Hepatocyte (in vitro differentiated cells): ENCODE measurements at regions not wholly inside any gene's neighbourhood (a gene's known extent, or its start where the extent isn't known, plus 50 kb on each side); places are given as distances from the start of the nearest gene placed in this dataset.

Experiments
- DNase-seq: peaks from one replicate; pipeline ENCODE4 v3.0.0-alpha.2; 2016; ENCODE audit warnings: low spot score
- H2AFZ ChIP-seq: fragments of 200-600 bp; sonication (generic); 2 replicates; pipeline ENCODE4 v1.6.0; 2016; ENCODE audit warnings: antibody characterized with exemption, mild to moderate bottlenecking
- H3K27ac ChIP-seq: fragments of 200-600 bp; sonication (generic); 2 replicates; pipeline ENCODE4 v1.5.1; 2016; ENCODE audit warnings: mild to moderate bottlenecking
- H3K27me3 ChIP-seq: fragments of 200-600 bp; sonication (generic); 2 replicates; pipeline ENCODE4 v1.6.1; 2016
- H3K36me3 ChIP-seq: fragments of 200-600 bp; sonication (generic); replicated peaks from 2 replicates; pipeline ENCODE4 v1.5.1; 2016; ENCODE audit warnings: low read depth; ENCODE audit not compliant: insufficient read depth
- H3K4me1 ChIP-seq: fragments of 200-600 bp; sonication (generic); 2 replicates; pipeline ENCODE4 v1.5.1; 2016; ENCODE audit warnings: mild to moderate bottlenecking, moderate library complexity; ENCODE audit not compliant: insufficient read depth
- H3K4me2 ChIP-seq: fragments of 200-600 bp; sonication (generic); 2 replicates; pipeline ENCODE4 v1.6.0; 2016
- H3K4me3 ChIP-seq: fragments of 200-600 bp; sonication (generic); 2 replicates; pipeline ENCODE4 v1.5.1; 2016; ENCODE audit warnings: mild to moderate bottlenecking
- H3K79me2 ChIP-seq: fragments of 200-600 bp; sonication (generic); 2 replicates; pipeline ENCODE4 v1.6.0; 2017; ENCODE audit warnings: mild to moderate bottlenecking
- H3K9me2 ChIP-seq: fragments of 200-600 bp; sonication (generic); replicated peaks from 2 replicates; pipeline ENCODE4 v1.6.0; 2017; ENCODE audit warnings: mild to moderate bottlenecking; ENCODE audit not compliant: insufficient read depth
- H3K9me3 ChIP-seq: fragments of 200-600 bp; sonication (generic); 2 replicates; pipeline ENCODE4 v1.5.1; 2016; ENCODE audit warnings: low read depth, mild to moderate bottlenecking
- H4K20me1 ChIP-seq: fragments of 200-600 bp; sonication (generic); 2 replicates; pipeline ENCODE4 v1.6.0; 2016; ENCODE audit warnings: mild to moderate bottlenecking; ENCODE audit not compliant: insufficient read depth, poor library complexity, severe bottlenecking
- CTCF ChIP-seq: fragments of 200-600 bp; sonication (generic); IDR thresholded peaks from 2 replicates; pipeline ENCODE4 v1.5.1; 2016; ENCODE audit warnings: antibody characterized with exemption, mild to moderate bottlenecking; ENCODE audit not compliant: poor library complexity
- EZH2 ChIP-seq: fragments of 200-600 bp; sonication (generic); IDR thresholded peaks from 2 replicates; pipeline ENCODE4 v1.6.1; 2016; ENCODE audit warnings: antibody characterized with exemption, mild to moderate bottlenecking, borderline replicate concordance
- EZH2phosphoT487 ChIP-seq: fragments of 200-600 bp; sonication (generic); IDR thresholded peaks from one replicate; pipeline ENCODE4 v1.6.1; 2018; ENCODE audit warnings: antibody characterized with exemption, mild to moderate bottlenecking, low read depth, moderate library complexity; ENCODE audit not compliant: unreplicated experiment, severe bottlenecking
- WGBS: methylation state at CpG from one replicate; pipeline ENCODE4 v1.1.6; 2016; ENCODE audit warnings: low lambda C conversion rate; ENCODE audit errors: missing lambda C conversion rate; 5-methylcytosine and 5-hydroxymethylcytosine counted together

- Histone ChIP-seq H3K27me3 (no peaks in the 10 kb centered on the region), H3K36me3 (no peaks in the 10 kb centered on the region), H3K79me2 (no peaks in the 10 kb centered on the region), H3K9me3 (no peaks in the 10 kb centered on the region), H3K4me2 (no peak overlapping the region), H3K4me3 (no peak overlapping the region), H3K9me2 (no peaks in the 10 kb centered on the region), H3K4me1 (no peaks in the 10 kb centered on the region), H4K20me1 (no peaks in the 10 kb centered on the region), H3K27ac (no peak overlapping the region), H2AFZ (no peak overlapping the region)
- TF ChIP-seq CTCF (no peak), EZH2 (no peak), EZH2phosphoT487 (no peak)
- 80% methylated on average over 5 of the region's 5 CpGs for WGBS
- DNase-seq = no peak
These were observed 167.5 kb upstream of the NAMPT start for GRCh38 chr7:106452031-106452851.

- Histone ChIP-seq H3K9me3 (no peaks in the 10 kb centered on the region), H3K27ac (no peak overlapping the region), H3K4me2 (no peak overlapping the region), H2AFZ (no peak overlapping the region), H3K27me3 (no peaks in the 10 kb centered on the region), H3K4me1 (no peaks in the 10 kb centered on the region), H3K9me2 (no peaks in the 10 kb centered on the region), H3K79me2 (no peaks in the 10 kb centered on the region), H4K20me1 (no peaks in the 10 kb centered on the region), H3K36me3 (no peaks in the 10 kb centered on the region), H3K4me3 (no peak overlapping the region)
- DNase-seq = no peak
- TF ChIP-seq EZH2 = no peak
- TF ChIP-seq CTCF = no peak
- no peak for TF ChIP-seq EZH2phosphoT487
- WGBS = 90% methylated on average over 4 of the region's 4 CpGs
These were observed 166.4 kb upstream of the NAMPT start for GRCh38 chr7:106451171-106451570.

GRCh38 chr7:106450716-106451115 lies 165.9 kb upstream of the NAMPT start:
- H3K79me2 ChIP-seq = no peaks in the 10 kb centered on the region
- TF ChIP-seq EZH2 = no peak
- no peak for TF ChIP-seq CTCF
- no peak for TF ChIP-seq EZH2phosphoT487
- WGBS = 78% methylated on average over 3 of the region's 3 CpGs
- H3K4me1 ChIP-seq = no peaks in the 10 kb centered on the region
- no peaks in the 10 kb centered on the region for H3K9me3 ChIP-seq
- H3K27me3 ChIP-seq = no peaks in the 10 kb centered on the region
- no peaks in the 10 kb centered on the region for H3K36me3 ChIP-seq
- H2AFZ ChIP-seq = no peak overlapping the region
- H3K27ac ChIP-seq = no peak overlapping the region
- no peak overlapping the region for H3K4me2 ChIP-seq
- no peaks in the 10 kb centered on the region for H3K9me2 ChIP-seq
- H4K20me1 ChIP-seq = no peaks in the 10 kb centered on the region
- no peak overlapping the region for H3K4me3 ChIP-seq
- DNase-seq = no peak
